HG03039 (cell line): ENCODE measurements at regions not wholly inside any gene's neighbourhood (a gene's known extent, or its start where the extent isn't known, plus 50 kb on each side); places are given as distances from the start of the nearest gene placed in this dataset.
A peak's percentile ranks its signal among the peaks of the same experiment; 100 is the strongest.
"Not testable (repeated sequence)": the region's sequence is repeated elsewhere in the genome, so short reads cannot be mapped to it uniquely, and the experiment has no call there.

Source experiments
- ATAC-seq: cut with Tn5 transposase; IDR thresholded peaks from one replicate; pipeline ENCODE4 v1.9.1; 2021; ENCODE audit warnings: mild to moderate bottlenecking, moderate library complexity; ENCODE audit not compliant: unreplicated experiment

DNA sequence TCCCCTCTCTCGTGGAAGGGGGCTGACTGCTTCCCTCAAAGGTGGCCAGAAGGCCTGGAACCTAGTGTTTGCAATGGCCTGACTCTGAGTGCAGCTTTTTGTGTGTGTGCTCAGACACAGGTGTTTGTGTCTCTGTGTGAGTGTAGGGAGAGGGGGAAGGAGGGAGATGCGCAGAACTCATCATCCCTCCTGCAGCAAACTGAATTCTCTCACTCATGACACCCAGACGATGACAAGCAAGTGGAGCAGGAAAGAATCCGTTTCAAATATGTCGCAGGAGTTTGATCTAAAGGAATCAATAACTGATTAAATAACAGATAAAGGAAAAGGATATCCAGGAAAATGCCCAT is 101.4 kb downstream of the TNFAIP3 start:
- ATAC-seq = no peak

DNA sequence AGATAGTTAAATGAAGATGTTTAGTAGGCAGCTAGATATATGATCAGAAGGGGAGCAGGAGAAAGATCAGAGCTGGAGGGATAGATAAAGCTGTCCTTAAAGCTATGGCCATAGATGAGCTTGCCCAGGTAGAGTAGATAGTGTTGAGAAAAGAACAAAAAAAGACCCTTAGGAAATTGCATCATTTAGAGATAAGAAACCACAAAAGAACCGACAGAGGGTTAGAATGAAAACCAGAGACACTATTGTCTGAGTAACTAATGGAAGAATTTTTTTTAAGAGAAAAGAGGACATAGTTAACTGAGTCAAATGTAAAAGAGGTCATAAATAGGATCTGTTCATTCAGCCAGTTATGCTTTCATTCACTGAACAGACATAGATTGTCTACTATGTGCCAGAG is 101.8 kb downstream of the TNFAIP3 start:
- peak; percentile 43 for ATAC-seq

DNA sequence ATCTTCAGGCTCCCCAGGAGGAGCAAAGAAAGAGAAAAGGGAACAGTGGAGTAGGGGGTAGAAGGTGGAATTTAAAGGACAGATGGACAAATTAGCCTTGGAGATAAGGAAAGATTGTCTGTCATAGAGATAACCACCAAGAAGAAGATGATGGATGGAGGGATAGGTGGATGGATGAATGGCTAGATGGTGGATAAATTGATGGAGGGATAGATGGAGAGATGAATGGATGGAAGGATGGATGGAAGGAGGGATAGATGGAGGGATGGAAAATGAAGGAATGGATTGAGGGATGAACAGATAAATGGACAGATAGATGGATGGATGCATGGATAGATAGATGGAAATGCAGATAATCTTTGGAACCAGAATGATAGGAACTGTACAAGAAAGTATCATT is 102.8 kb downstream of the TNFAIP3 start:
- ATAC-seq = no peak

DNA sequence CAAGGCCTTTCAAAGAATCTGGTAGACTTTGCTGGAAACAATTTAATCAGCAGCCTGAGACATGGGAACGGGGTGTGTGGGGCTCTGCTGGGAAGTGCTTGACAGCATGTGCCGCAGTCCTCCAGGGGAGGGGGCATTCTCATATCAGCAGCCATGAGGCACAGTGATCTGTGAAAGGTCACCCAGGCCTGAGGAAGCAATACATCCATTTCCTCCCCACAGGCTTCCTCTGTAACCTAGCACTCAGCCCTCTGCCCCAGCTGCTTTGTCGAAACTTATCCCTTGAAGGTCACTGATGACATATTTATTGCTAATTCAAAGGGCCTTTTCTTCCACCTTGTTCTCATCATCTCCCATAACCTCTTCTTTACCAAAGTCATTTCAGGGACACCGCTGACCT is 103.3 kb downstream of the TNFAIP3 start:
- no peak for ATAC-seq

DNA sequence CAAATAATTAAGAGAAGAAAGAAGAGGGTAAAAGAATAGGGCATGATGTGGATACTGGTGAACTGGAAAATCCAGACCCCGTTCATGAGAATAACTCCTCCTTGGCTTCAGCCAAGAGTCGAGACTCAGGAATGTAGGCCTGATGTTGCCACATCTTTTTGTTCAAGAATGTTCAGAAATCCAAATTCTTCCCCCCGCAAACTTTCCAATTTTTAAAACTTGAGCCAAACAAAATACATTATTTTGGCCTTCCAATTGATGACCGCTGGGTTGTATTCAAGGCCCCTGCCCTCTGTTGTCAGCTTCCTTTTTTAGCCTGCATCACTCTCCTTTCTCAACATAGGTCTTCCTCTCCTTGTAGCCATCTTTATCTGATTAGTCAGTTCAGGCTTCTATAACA is 106.1 kb downstream of the TNFAIP3 start:
- no peak for ATAC-seq

DNA sequence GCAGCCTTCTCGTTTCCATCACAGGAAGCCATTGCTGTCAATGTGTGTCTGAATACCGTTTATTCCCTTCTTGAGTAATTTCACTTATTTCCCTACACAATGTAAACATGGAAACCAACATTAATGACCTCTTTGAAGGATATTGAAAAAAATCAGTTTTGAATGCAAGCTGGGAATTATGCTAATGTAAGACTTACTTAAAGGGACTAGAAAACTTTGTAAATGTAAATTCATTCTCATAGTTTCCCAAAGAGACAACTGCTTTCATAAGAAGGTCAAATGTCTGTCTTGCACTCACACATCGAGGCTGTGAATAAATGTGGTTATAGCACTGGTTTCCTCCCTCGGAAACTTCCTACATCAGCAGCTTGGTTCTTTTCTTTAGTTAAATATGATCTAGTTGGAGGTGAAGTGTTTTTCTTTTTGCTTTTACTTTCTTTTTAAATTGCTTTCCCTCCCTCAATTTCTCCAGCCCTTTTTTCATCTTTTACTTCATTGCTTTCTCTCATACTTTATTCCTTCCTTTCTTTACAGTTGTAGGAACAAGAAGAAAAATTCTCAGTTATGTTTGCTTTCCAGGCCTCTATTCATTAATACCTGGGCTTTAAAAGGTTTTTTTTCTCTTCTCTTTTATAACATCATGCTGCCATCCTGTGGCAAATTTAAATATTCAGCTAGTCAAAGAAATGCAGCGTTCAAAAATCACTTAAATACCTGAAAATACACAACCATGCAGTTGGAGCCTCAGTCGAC is 108.3 kb downstream of the TNFAIP3 start:
- no peak for ATAC-seq

DNA sequence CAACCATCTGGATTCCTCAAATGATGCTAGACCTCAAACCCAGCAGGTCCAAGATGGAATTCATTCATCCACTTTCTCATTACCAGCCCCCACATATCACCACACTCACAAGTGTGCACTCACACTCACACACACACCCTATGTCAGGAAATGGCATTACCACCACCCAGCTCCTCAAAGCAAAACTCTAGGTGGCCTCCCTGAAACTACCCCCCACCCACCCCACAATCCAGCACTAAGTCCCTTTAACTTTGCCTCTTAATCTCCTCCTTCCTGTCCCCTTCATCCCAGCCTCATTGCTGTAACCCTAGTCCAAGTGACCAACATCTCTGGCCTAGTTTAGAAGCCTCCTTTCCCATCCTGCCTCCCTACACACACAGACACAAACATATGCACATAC is 109.4 kb downstream of the TNFAIP3 start:
- ATAC-seq = no peak

DNA sequence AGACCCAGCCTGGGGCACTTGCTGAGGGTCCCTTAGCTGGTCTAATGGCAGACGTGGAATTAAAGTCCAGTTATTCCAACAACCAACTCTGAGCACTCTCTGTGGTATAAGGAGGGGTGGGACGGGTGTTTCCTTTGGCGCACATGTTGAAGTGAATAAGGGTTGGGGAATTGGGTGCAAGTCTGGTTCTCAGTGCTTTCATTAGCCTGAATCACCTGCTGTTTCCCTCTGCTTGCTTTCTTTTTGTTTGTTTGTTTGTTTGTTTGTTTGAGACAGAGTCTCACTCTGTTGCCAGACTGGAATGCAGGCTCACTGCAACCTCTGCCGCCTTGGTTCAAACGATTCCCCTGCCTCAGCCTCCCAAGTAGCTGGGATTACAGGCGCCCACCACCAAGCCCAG is 110.1 kb downstream of the TNFAIP3 start:
- ATAC-seq = no peak

DNA sequence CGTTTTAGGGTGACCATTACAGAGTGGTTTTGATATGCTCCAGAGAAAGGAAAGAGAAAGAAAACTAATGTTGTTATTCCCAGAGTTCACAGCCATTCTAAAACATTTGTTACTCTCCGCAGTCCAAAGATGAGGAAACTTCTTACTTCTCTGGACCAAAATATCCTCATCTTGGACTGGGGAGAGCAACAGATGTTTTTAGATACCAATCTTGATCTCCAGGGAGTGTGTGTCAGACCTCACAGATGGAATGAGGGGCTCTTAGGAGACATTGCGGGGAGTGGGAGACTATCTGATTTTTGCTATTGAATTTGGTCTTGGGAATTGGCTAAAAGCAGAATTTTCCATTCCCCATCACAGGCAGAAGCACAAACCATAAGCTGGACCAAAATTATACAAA is 110.8 kb downstream of the TNFAIP3 start:
- ATAC-seq = no peak

DNA sequence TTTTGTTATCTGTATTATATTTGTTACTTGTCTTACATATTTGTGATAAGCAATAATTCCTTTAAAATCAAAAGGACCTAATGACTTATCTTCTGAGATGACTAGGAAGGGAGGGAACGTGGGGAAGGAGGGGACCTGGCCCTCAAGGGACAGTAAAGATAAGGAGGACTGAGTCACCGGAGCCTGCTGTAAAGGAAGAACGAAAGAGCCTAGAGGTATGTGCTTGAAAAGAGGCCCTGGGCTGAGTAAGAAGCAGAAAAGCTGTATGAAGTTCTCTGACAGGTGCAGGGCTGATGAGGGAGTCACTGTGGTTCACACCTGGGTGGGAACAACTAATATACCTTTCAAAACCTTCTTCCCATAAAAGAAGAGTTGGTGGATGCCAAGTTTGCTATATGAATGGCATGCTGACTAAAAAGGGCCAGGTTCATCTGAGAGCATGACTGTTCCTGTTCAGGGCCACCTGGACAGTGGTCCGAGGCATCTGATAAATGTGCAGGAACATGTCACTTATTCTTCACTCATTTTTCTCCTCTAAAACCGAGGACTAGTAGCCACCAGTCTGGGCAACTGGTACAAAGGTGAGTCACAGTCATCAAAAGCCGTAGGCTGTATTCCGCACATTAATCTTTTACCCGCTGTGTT is 111.3 kb downstream of the TNFAIP3 start:
- no peak for ATAC-seq

DNA sequence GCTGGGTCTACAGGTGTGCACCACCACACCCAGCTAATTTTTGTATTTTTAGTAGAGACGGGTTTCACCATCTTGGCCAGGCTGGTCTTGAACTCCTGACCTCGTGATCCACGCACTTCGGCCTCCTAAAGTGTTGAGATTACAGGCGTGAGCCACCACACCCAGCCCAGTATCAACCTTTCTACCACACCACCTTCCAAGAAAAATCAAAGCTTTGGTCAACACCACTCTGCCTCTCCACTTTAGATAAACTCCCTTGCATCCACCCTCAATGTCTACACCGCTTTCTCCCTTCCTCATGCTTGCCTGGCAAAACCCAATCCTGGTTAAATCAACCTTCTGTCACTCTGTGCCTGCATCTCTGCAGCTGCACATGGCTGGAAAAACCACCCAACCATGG is 112.2 kb downstream of the TNFAIP3 start:
- not testable (repeated sequence) for ATAC-seq

GRCh38 chr6:137980777-137981176 is 113.7 kb downstream of the TNFAIP3 start:
- ATAC-seq = no peak

GRCh38 chr6:137981758-137982157 is 114.7 kb downstream of the TNFAIP3 start:
- ATAC-seq = no peak

- ATAC-seq = no peak
These were observed 115.5 kb downstream of the TNFAIP3 start for GRCh38 chr6:137982418-137983189.

- ATAC-seq = no peak
These were observed 116.2 kb downstream of the TNFAIP3 start for GRCh38 chr6:137983269-137983668.

- no peak for ATAC-seq
These were observed 117.6 kb downstream of the PERP start for GRCh38 chr6:137989664-137990063.

- no peak for ATAC-seq
These were observed 111.8 kb downstream of the PERP start for GRCh38 chr6:137995371-137995770.

DNA sequence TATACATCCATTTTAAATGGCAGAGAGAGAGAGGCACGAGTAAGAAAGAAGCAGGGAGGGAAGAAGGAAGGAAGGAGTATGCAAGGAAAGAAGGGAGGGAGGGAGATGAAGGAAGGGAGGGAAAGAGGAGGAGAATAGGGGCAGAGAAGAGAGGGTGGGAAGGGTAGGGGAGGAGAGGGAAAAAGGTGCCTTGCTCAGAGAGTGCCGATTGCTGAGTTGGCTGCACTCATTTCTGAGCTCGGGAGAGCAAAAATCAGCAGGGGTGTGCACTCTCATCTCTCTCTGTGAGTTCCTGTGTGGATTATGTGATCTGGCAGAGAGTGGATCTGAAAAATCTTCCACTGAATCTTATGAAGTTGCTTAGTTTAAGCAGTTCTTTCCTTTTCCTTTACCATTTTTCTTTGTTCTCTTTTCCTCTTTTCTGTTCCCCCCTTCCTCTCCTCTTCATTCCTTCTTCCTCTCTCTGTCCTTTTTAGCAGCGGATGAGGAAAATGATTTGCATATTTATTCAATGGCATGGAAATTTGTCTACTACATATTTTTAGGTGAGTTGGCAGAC is 108.7 kb downstream of the PERP start:
- no peak for ATAC-seq

- no peak for ATAC-seq
These were observed 107.4 kb downstream of the PERP start for GRCh38 chr6:137999815-138000214.

- ATAC-seq = no peak
These were observed 106.3 kb downstream of the PERP start for GRCh38 chr6:138000941-138001340.

DNA sequence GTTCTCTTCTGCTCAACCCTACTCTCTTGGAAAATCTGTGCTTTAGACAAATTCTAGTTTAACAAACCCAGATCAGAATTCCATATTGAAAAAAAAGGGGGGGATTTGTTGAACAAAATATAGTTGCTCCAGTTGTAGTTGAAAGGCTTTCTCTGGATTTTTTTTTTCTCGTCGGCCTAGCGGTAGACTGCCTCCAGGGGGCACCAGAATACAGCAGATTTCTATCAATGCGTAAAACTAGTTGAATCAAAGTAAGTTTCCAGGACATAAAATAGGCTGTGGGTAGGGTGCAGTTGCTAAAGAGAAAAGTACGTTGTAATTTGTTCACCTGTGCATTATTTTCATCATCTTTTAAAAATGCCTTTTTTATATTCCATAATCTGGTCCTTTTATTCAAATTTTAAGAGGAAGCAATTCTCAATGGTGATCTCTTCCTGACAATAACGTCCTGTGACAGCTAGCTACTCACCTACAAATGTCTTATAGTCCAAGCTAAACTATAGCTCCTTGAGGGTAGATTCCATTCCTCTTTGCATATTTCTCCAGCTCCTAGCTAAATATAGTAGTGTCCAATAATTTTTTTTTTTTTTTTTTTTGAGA is 105.4 kb downstream of the PERP start:
- no peak for ATAC-seq
